ENCODE measurements at regions not wholly inside any gene's neighbourhood (a gene's known extent, or its start where the extent isn't known, plus 50 kb on each side); places are given as distances from the start of the nearest gene placed in this dataset.
"Not testable (repeated sequence)": the region's sequence is repeated elsewhere in the genome, so short reads cannot be mapped to it uniquely, and the experiment has no call there.

GRCh38 chr22:42184852-42185251, 54.2 kb upstream of the CYP2D6 start:
- H4K20me1 ChIP-seq (ENCODE audit: insufficient read depth), result peaks cover 4% of the 10 kb centered on the region; the same call in 1 of the 2 replicates
- H3K79me2 ChIP-seq (ENCODE audit: insufficient read depth, low read length), result peaks cover 88% of the 10 kb centered on the region
- POLR2A ChIA-PET, result no interaction called here
- no peak for TF ChIP-seq MAX (IDR thresholded peaks at IDR 0.05)
- no peak for TF ChIP-seq ELF1 (IDR thresholded peaks at IDR 0.05; ENCODE audit: borderline replicate concordance, low read depth)
- no peak for TF ChIP-seq ATF3 (IDR thresholded peaks at IDR 0.05)
- TF ChIP-seq EZH2 (IDR thresholded peaks at IDR 0.05), result no peak
- TF ChIP-seq TCF7L2 (IDR thresholded peaks at IDR 0.05; ENCODE audit: borderline replicate concordance, extremely low read depth, insufficient read depth, insufficient read length), result no peak
- no peak for TF ChIP-seq ZNF274 (IDR thresholded peaks at IDR 0.05; ENCODE audit: low read depth, low read length)
- TF ChIP-seq RAD21 (IDR thresholded peaks at IDR 0.05; ENCODE audit: low read depth), result no peak
- TF ChIP-seq JUND (IDR thresholded peaks at IDR 0.05), result no peak
- no peak for TF ChIP-seq ZFX (IDR thresholded peaks at IDR 0.05)
- no peak for TF ChIP-seq ZBTB33 (IDR thresholded peaks at IDR 0.05; ENCODE audit: extremely low read depth, insufficient replicate concordance, low read length)
- TF ChIP-seq POLR2AphosphoS5 (IDR thresholded peaks at IDR 0.05; ENCODE audit: low read depth, low read length), result no peak
- TF ChIP-seq, protein P1, sequence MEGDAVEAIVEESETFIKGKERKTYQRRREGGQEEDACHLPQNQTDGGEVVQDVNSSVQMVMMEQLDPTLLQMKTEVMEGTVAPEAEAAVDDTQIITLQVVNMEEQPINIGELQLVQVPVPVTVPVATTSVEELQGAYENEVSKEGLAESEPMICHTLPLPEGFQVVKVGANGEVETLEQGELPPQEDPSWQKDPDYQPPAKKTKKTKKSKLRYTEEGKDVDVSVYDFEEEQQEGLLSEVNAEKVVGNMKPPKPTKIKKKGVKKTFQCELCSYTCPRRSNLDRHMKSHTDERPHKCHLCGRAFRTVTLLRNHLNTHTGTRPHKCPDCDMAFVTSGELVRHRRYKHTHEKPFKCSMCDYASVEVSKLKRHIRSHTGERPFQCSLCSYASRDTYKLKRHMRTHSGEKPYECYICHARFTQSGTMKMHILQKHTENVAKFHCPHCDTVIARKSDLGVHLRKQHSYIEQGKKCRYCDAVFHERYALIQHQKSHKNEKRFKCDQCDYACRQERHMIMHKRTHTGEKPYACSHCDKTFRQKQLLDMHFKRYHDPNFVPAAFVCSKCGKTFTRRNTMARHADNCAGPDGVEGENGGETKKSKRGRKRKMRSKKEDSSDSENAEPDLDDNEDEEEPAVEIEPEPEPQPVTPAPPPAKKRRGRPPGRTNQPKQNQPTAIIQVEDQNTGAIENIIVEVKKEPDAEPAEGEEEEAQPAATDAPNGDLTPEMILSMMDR (IDR thresholded peaks at IDR 0.05 in 2 of 3, conservative IDR thresholded peaks at IDR 0.05 in 1 of 3; ENCODE audit: borderline replicate concordance in 1 of 3, insufficient read depth in 1 of 3, low read depth in 2 of 3, low read length in 2 of 3), result no peak
- no peak for TF ChIP-seq FOSL1 (IDR thresholded peaks at IDR 0.05; ENCODE audit: low read depth)
- no peak for TF ChIP-seq SRF (IDR thresholded peaks at IDR 0.05; ENCODE audit: low read depth)
- no peak for TF ChIP-seq CBX3 (IDR thresholded peaks at IDR 0.05; ENCODE audit: low read depth)
- TF ChIP-seq YY1 (IDR thresholded peaks at IDR 0.05; ENCODE audit: extremely low read depth, insufficient replicate concordance, low read depth, low read length), result no peak
- no peak for TF ChIP-seq POLR2A (IDR thresholded peaks at IDR 0.05; ENCODE audit: borderline replicate concordance, extremely low read depth, insufficient read depth, insufficient read length)
- TF ChIP-seq SIN3A (IDR thresholded peaks at IDR 0.05; ENCODE audit: low read depth), result no peak
- DNase-seq (ENCODE audit: low read depth, low spot score), result no peak
- no peak overlapping the region for H3K9ac ChIP-seq (ENCODE audit: low read length)
- H3K4me3 ChIP-seq (replicated peaks in 1 of 2; ENCODE audit: low read depth in 1 of 2, low read length in 2 of 2), result no peak overlapping the region
- no peak overlapping the region for H3K4me2 ChIP-seq (ENCODE audit: low read length)
- H3K4me1 ChIP-seq (ENCODE audit: control insufficient read depth in 1 of 2, insufficient read depth in 2 of 2, low read length in 2 of 2), result peaks cover 14 to 17% of the 10 kb centered on the region in 2 experiments
- intact Hi-C loops (cut with micrococcal nuclease), result no loop called here
- no peak overlapping the region for H2AFZ ChIP-seq (ENCODE audit: low read depth, low read length, poor library complexity, severe bottlenecking)
- RAD21 ChIA-PET (ENCODE audit: low non-redundant PET in 1 of 2, low total read pairs in 2 of 2, uncharacterized antibody in 2 of 2, unreplicated experiment in 2 of 2), result no interaction called here
- no peak overlapping the region for H3K27ac ChIP-seq (ENCODE audit: low read depth, low read length)
- no peaks in the 10 kb centered on the region for H3K9me3 ChIP-seq (ENCODE audit: control insufficient read depth in 1 of 2, insufficient read depth in 1 of 2, low read depth in 1 of 2, low read length in 2 of 2)
- CTCF ChIA-PET, result no interaction called here
- no peaks in the 10 kb centered on the region for H3K36me3 ChIP-seq (ENCODE audit: control insufficient read depth in 1 of 2, insufficient read depth in 2 of 2, low read length in 2 of 2)
- H3K9me2 ChIP-seq (ENCODE audit: insufficient read depth), result no peaks in the 10 kb centered on the region
- ATAC-seq, result no peak
- no TSS peak for BruUV-seq (replicated peaks)
- H3K27me3 ChIP-seq (ENCODE audit: insufficient read depth, low read length), result no peaks in the 10 kb centered on the region

- H3K4me3 ChIP-seq (replicated peaks in 1 of 2; ENCODE audit: low read depth in 1 of 2, low read length in 2 of 2); H3K4me1 ChIP-seq (ENCODE audit: control insufficient read depth in 1 of 2, insufficient read depth in 2 of 2, low read length in 2 of 2); H3K9ac ChIP-seq (ENCODE audit: low read length); BruUV-seq (replicated peaks); H3K27me3 ChIP-seq (ENCODE audit: insufficient read depth, low read length); CTCF ChIA-PET; intact Hi-C loops (cut with micrococcal nuclease); DNase-seq (ENCODE audit: low read depth, low spot score); POLR2A ChIA-PET; ATAC-seq; H2AFZ ChIP-seq (ENCODE audit: low read depth, low read length, poor library complexity, severe bottlenecking); RAD21 ChIA-PET (ENCODE audit: low non-redundant PET in 1 of 2, low total read pairs in 2 of 2, uncharacterized antibody in 2 of 2, unreplicated experiment in 2 of 2); H3K4me2 ChIP-seq (ENCODE audit: low read length); H3K9me2 ChIP-seq (ENCODE audit: insufficient read depth); H3K36me3 ChIP-seq (ENCODE audit: control insufficient read depth in 1 of 2, insufficient read depth in 2 of 2, low read length in 2 of 2); H3K27ac ChIP-seq (ENCODE audit: low read depth, low read length); H3K9me3 ChIP-seq (ENCODE audit: control insufficient read depth in 1 of 2, insufficient read depth in 1 of 2, low read depth in 1 of 2, low read length in 2 of 2); H4K20me1 ChIP-seq (ENCODE audit: insufficient read depth): not testable (repeated sequence)
- peaks cover 87% of the 10 kb centered on the region for H3K79me2 ChIP-seq (ENCODE audit: insufficient read depth, low read length)
Observed at GRCh38 chr22:42183461-42184059, 53.0 kb upstream of the CYP2D6 start.

Measured in HCT116 (cell line).